GM21367 (cell line): ENCODE measurements at regions not wholly inside any gene's neighbourhood (a gene's known extent, or its start where the extent isn't known, plus 50 kb on each side); places are given as distances from the start of the nearest gene placed in this dataset.
"Not testable (repeated sequence)": the region's sequence is repeated elsewhere in the genome, so short reads cannot be mapped to it uniquely, and the experiment has no call there.

Experiments used
- ATAC-seq: cut with Tn5 transposase; IDR thresholded peaks from one replicate; pipeline ENCODE4 v1.9.1; 2021; ENCODE audit not compliant: unreplicated experiment

DNA sequence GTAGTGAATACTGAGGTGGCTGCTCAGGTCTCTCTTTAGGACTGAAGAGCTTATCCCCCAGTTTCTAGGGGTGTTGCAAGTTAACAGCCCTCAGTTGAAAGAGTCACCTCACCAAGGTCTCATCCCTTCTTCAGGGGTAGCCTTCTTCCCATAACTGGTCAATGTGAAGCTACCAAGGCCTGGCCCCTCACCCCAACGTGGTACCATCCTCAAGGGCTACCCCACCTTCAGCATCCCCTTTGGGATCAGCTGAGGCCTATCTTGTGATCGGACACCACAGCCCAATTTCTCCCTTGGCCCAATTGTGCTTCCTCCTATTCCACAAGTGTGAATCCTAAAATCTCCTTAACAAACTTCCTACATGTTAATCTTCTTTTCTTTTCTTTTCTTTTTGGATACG is 289.5 kb upstream of the MKLN1 start:
- no peak for ATAC-seq

DNA sequence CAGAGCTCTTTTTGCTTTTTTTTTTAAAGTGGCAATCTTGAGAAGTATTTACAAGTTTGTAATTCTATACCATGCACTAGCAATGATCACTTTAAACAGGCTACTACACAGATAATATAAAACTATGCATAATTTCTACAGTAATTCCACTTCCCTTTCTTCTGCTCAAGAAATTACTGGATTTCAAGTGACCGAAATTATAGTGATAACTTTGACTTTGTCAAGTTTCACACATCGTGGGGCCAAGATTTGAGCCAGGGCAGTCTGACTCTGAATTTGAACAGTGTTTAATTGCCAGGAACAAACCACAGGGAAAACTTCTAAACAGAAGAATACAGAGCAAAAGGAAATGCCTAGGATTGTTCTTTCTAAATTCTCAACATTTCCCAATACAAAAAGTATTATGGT is 288.3 kb upstream of the MKLN1 start:
- no peak for ATAC-seq

DNA sequence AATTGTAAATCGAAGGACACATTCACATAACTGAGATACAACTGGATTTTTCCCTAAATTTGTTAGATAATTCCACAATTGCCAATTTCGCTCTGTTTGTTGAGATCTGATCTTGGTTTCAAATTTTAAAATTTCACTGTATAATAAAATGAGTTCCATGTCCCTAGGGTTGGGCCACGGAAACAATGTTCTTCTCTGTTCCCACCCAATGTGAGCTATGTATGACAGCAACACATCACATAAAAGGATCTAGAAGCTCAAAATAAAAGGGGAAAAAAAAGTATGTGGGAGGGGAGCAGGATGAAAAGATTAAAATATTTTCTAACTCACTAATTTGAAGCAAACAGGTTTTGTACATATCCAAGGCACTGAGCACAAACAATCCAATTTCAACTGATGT is 287.8 kb upstream of the MKLN1 start:
- ATAC-seq, result no peak

- peak; percentile 44 for ATAC-seq
These were observed 287.2 kb upstream of the MKLN1 start for GRCh38 chr7:131040467-131040932.

DNA sequence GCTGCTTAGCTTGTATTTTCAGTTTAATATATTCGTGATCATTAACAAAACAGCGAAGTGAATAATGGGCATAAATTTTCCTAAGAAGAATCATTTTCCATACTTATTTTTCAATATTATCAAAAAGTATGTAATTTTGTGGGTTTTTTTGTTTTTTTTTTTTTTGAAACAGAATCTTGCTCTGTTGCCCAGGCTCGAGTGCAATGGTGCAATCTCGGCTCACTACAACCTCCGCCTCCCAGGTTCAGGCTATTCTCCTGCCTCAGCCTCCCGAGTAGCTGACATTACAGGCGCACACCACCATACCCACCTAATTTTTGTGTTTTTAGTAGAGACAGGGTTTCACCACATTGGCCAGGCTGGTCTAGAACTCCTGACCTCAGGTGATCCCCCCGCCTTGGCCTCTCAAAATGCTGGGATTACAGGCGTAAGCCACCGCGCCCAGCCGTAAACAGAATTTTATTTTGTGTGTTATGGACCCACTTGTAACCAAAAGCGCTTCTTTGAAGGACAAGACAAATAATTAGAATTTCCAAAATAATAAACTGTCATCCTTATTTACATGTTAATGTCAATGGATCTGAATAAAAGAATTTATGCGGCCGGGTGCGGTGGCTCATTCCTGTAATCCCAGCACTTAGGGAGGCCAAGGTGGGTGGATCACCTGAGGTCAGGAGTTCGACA is 286.5 kb upstream of the MKLN1 start:
- not testable (repeated sequence) for ATAC-seq

GRCh38 chr7:131042269-131043160 is 285.2 kb upstream of the MKLN1 start:
- ATAC-seq, result no peak

- ATAC-seq, result no peak
These were observed 282.1 kb upstream of the MKLN1 start for GRCh38 chr7:131045526-131045925.

GRCh38 chr7:131046246-131046645 is 281.4 kb upstream of the MKLN1 start:
- no peak for ATAC-seq

GRCh38 chr7:131047651-131048304 is 279.9 kb upstream of the MKLN1 start:
- no peak for ATAC-seq

DNA sequence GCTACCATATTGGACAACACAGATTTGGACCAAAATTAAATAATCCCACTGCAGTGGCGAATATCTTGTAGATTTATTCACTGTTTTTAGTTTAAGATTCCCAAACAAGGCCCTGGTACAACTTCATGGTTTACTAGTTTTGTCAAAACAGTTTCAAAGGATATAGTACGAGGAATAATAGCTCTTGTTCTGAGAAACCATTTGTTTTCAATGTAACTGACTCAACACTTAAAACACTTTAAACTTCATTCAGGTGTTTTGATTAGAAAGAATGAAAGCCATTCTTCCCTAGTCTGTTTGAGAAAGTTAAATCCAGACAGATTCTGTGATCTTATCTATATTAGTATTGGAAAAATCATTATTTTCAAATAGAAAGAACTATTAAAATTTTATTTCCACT is 276.4 kb upstream of the MKLN1 start:
- no peak for ATAC-seq

DNA sequence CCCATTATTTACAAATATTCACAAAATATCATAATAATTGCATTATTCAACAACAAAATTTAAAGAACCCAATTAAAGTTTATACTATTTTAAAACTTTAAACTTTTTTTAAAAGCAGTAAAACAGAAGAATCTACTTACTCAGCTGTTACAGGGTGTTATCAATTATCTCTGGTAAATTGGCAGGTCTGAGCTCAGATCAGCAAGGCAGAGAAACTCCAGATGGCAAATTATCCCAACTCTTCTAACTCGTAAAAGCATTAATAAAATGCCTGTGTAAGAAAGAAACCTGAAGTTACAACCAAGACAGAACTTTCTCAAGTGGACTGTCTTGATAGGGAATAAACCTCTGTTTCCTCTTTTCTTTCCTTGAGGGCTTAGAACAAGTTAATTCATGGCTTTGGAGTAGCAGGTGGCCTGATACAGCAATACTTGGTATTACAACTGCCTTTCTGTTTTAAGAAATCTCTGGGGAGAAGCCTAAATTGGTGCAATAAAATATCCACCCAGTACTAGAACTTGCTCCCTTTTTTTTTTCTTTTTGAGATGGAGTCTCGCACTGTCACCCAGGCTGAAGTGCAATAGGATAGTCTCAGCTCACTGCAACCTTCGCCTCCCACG is 275.3 kb upstream of the MKLN1 start:
- ATAC-seq, result no peak

DNA sequence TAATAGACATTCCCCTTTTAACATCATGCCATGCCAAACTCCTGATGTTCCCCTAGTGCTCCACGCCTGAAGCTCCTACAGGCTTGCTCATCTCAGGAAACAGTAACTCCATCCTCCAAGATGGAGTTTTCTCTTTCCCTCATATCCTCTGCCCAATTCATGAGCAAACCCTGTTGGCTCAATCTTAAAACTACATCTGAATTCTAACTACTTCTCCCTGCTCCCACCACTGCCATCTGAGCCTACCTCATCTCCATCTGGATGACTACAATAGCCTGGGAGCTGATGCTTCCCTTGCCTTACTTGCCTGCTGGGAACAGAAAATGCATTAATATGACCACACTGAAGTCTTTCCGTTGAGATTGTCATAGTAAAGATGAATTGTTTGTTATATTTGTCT is 271.7 kb upstream of the MKLN1 start:
- no peak for ATAC-seq

GRCh38 chr7:131057015-131057793 is 270.5 kb upstream of the MKLN1 start:
- no peak for ATAC-seq

DNA sequence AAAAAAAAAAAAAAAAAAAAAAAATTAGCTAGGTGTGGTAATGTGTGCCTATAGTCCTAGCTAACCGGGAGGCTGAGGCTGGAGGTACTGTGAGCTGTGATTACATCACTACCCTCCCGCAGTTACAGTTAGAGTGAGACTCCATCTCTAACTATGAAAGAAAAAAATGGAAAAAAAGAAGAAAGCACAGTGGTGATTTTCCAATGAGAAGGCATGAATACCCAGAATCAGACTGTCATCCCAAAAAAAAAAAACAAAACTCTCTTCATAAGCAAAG is 269.9 kb upstream of the MKLN1 start:
- no peak for ATAC-seq

DNA sequence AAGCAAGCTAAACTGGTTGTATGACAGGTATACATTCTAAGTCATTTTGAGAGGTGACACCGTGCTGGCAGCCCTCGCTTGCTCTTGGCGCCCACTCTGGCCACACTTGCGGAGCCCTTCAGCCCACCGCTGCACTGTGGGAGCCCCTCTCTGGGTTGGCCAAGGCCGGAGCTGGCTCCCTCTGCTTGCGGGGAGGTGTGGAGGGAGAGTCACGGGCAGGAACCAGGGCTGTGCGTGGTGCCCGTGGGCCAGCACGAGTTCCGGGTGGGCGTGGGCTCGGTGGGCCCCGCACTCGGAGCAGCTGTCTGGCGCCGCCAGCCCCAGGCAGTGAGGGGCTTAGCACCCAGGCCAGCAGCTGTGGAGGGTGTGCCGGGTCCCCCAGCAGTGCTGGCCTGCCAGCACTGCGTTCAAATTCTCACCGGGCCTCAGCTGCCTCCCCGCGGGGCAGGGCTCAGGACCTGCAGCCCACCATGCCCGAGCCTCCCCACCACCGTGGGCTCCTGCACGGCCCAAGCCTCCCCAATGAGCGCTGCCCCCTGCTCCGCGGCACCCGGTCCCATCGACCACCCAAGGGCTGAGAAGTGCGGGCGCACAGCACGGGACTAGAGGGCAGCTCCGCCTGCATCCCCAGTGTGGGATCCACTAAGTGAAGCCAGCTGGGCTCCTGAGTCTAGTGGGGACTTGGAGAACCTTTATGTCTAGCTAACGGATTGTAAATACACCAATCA is 269.0 kb upstream of the MKLN1 start:
- ATAC-seq, result not testable (repeated sequence)

GRCh38 chr7:131059401-131059800 is 268.3 kb upstream of the MKLN1 start:
- ATAC-seq, result not testable (repeated sequence)

DNA sequence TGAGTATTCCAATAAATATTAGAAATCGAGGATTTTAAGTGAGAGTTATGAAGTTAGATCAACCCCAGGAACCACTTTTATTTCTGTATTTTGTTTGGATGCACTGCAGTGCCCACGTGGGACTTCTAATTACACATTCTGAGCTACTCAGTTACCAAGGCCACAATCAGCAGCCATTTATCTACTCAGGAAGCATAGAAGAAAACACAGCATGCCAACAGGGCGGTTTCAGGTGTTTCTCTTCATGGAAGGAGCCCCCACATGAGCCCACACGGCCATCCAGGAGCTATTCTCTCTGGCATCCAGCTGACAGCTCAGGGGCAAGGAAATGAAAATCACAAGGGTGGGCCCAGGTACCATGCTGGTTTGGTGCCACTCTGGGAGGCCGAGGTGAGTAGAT is 266.5 kb upstream of the MKLN1 start:
- no peak for ATAC-seq

- ATAC-seq, result no peak
These were observed 265.9 kb upstream of the MKLN1 start for GRCh38 chr7:131061818-131062217.

- ATAC-seq, result no peak
These were observed 261.0 kb upstream of the MKLN1 start for GRCh38 chr7:131066635-131067034.

GRCh38 chr7:131067220-131067619 is 260.5 kb upstream of the MKLN1 start:
- ATAC-seq, result no peak
